ENCODE measurements at regions not wholly inside any gene's neighbourhood (a gene's known extent, or its start where the extent isn't known, plus 50 kb on each side); places are given as distances from the start of the nearest gene placed in this dataset.

- Histone ChIP-seq H3K9me1 (ENCODE audit: insufficient read depth, low read length) (no peaks in the 10 kb centered on the region), H4K91ac (ENCODE audit: insufficient read depth, low read depth, low read length) (no peak overlapping the region), H3K27me3 (ENCODE audit: control insufficient read depth, insufficient read depth, low read length) (no peaks in the 10 kb centered on the region), H4K20me1 (ENCODE audit: insufficient read depth, low read length) (no peaks in the 10 kb centered on the region), H3K9ac (ENCODE audit: low read depth, low read length) (no peak overlapping the region), H2BK20ac (ENCODE audit: low read depth, low read length) (no peak overlapping the region), H2AFZ (replicated peaks; ENCODE audit: low read length, poor library complexity) (no peak overlapping the region), H4K5ac (ENCODE audit: low read depth, low read length) (no peak overlapping the region), H3K18ac (ENCODE audit: low read depth, low read length) (no peak overlapping the region), H3K27ac (ENCODE audit: insufficient read depth, low read length) (no peak overlapping the region), H2AK9ac (replicated peaks; ENCODE audit: low read depth, low read length, poor library complexity) (no peak overlapping the region), H3K79me1 (ENCODE audit: low read depth in 1 of 2, low read length in 2 of 2) (no peaks in the 10 kb centered on the region), H3K4me1 (ENCODE audit: control insufficient read depth, insufficient read depth, low read length) (no peaks in the 10 kb centered on the region), H3K4me3 (ENCODE audit: insufficient read depth, low read depth, low read length) (no peak overlapping the region), H3K9me3 (ENCODE audit: control insufficient read depth, insufficient read depth, low read length) (no peaks in the 10 kb centered on the region), H3K14ac (replicated peaks; ENCODE audit: low read depth, low read length) (no peak overlapping the region), H2BK15ac (ENCODE audit: low read depth, low read length) (no peak overlapping the region), H3K36me3 (ENCODE audit: control insufficient read depth, insufficient read depth, low read length) (no peaks in the 10 kb centered on the region), H2AK5ac (ENCODE audit: low read depth, low read length) (no peak overlapping the region), H3K56ac (ENCODE audit: extremely low read depth, insufficient read depth, low read length) (no peak overlapping the region), H4K8ac (ENCODE audit: low read depth in 2 of 2, low read length in 2 of 2) (no peak overlapping the region), H3K4me2 (ENCODE audit: low read depth, low read length) (no peak overlapping the region), H2BK5ac (ENCODE audit: low read depth, low read length, poor library complexity, severe bottlenecking) (no peak overlapping the region), H3K23ac (ENCODE audit: low read depth, low read length) (no peak overlapping the region), H2BK120ac (ENCODE audit: low read depth, low read length) (no peak overlapping the region), H3K4ac (ENCODE audit: low read depth, low read length) (no peak overlapping the region)
- no CpG with 5 or more reads among the region's 2 CpGs for WGBS, 2 experiments (ENCODE audit: extremely low coverage in 2 of 2, insufficient read length in 1 of 2)
- ChIA-PET CTCF (no interaction called here), POLR2A (ENCODE audit: unreplicated experiment) (no interaction called here)
- dilution Hi-C loops (cut with HindIII; ENCODE audit: low sequenced_read_pairs, unreplicated experiment) (no loop called here), in situ Hi-C loops (cut with MboI; ENCODE audit: low sequenced_read_pairs) (no loop called here), intact Hi-C loops (cut with micrococcal nuclease) (no loop called here)
- ATAC-seq (ENCODE audit: low read depth) = no peak
- TF ChIP-seq CTCF (conservative IDR thresholded peaks at IDR 0.05; ENCODE audit: low read depth, low read length) (no peak), NFE2L2 (IDR thresholded peaks at IDR 0.05; ENCODE audit: low read depth, low read length) (no peak), MAFK (IDR thresholded peaks at IDR 0.05; ENCODE audit: low read depth, low read length) (no peak), CEBPB (IDR thresholded peaks at IDR 0.05; ENCODE audit: low read depth, low read length) (no peak), RFX5 (IDR thresholded peaks at IDR 0.05; ENCODE audit: low read depth, low read length) (no peak), SMC3 (IDR thresholded peaks at IDR 0.05; ENCODE audit: low read depth, low read length) (no peak), FOS (IDR thresholded peaks at IDR 0.05; ENCODE audit: low read depth, low read length) (no peak), RAD21 (IDR thresholded peaks at IDR 0.05; ENCODE audit: low read length) (no peak), MAZ (IDR thresholded peaks at IDR 0.05; ENCODE audit: borderline replicate concordance, low read depth, low read length) (no peak)
- no peak for DNase-seq
- BruUV-seq (replicated peaks) = no TSS peak
Measured at GRCh38 chr4:181982437-181982836, 260.8 kb upstream of the TENM3 start.

Measured in IMR-90 (cell line).